Thyroid gland (tissue), 4 donors: ENCODE measurements at regions not wholly inside any gene's neighbourhood (a gene's known extent, or its start where the extent isn't known, plus 50 kb on each side); places are given as distances from the start of the nearest gene placed in this dataset.

Source experiments
- CTCF ChIP-seq, 6 experiments: fragments of 200-600 bp in 3 of 6; fragments of 450-650 bp in 3 of 6; sonication (generic) in 3 of 6; IDR thresholded peaks; one replicate each; pipeline ENCODE4 v1.5.1; 2016 to 2019; ENCODE audit warnings: antibody characterized with exemption in 6 of 6, mild to moderate bottlenecking in 2 of 6, inconsistent platforms in 1 of 6, moderate library complexity in 1 of 6
- POLR2A ChIP-seq, 2 donors: fragments of 450-650 bp; IDR thresholded peaks; one replicate each; pipeline ENCODE4 v1.6.1; 2017; ENCODE audit warnings: antibody characterized with exemption in 2 of 2, mild to moderate bottlenecking in 2 of 2, moderate library complexity in 1 of 2

- TF ChIP-seq CTCF (IDR thresholded peaks at IDR 0.05) (no peak), POLR2A (IDR thresholded peaks at IDR 0.05) (no peak)
These were observed 115.3 kb downstream of the CD83 start for GRCh38 chr6:14232889-14233288.
